ENCODE measurements at regions not wholly inside any gene's neighbourhood (a gene's known extent, or its start where the extent isn't known, plus 50 kb on each side); places are given as distances from the start of the nearest gene placed in this dataset.

DNA sequence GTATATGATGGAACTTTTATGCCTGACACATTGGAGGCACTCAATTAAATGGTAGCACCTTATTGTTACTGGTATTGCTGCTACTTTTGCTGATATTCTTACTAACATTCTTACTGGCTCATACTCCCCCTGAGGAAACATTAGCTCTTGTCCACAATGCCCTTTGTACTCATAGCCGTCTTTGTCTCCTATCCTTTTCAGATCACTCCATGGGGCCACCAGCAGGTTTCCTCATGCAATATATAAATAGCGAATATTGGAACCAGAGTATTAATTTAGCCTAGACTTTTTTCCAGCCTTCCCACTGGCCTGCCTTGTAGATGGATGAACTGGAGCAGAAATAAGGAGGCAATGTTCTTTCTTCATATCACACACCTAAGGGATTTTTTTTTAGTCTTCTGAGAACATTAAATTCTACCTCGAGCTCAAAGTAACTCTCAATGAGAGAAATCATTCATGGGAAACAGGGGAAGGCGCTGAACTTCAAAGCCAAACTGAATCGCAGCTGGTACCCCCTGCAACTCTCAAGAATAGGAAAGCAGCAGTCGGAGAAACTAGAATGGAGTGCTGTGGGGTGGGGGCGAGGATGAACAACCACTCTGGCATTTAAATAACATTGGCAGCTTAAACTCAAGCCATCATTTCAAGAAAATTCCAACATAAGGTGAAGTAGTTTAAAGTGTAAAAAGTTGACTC lies 300.3 kb downstream of the TAFA4 start:
- Histone ChIP-seq H3K27ac (ENCODE audit: low read depth, low read length, poor library complexity, severe bottlenecking) (no peak overlapping the region), H3K9me3 (ENCODE audit: low read length) (no peaks in the 10 kb centered on the region), H3K9me2 (ENCODE audit: low read depth, low read length) (no peaks in the 10 kb centered on the region), H3K4me3 (ENCODE audit: low read depth, low read length, poor library complexity, severe bottlenecking) (no peak overlapping the region), H3K9ac (ENCODE audit: low read length) (no peak overlapping the region), H3K27me3 (ENCODE audit: insufficient read depth, low read length) (no peaks in the 10 kb centered on the region), H4K20me1 (ENCODE audit: insufficient read depth, low read length) (no peaks in the 10 kb centered on the region), H3K4me1 (ENCODE audit: insufficient read depth, low read length, severe bottlenecking) (no peaks in the 10 kb centered on the region), H2AFZ (ENCODE audit: low read length) (no peak overlapping the region), H3K4me2 (ENCODE audit: low read length) (no peak overlapping the region), H3F3A (ENCODE audit: insufficient read depth, low read length) (no peaks in the 10 kb centered on the region), H3K36me3 (ENCODE audit: insufficient read depth, low read length) (no peaks in the 10 kb centered on the region), H3K79me2 (ENCODE audit: insufficient read depth, low read length) (no peaks in the 10 kb centered on the region)
- no peak for TF ChIP-seq CTCF (IDR thresholded peaks at IDR 0.05; ENCODE audit: low read length)
- no peak for TF ChIP-seq EZH2 (IDR thresholded peaks at IDR 0.05; ENCODE audit: borderline replicate concordance, low read length)

DNA sequence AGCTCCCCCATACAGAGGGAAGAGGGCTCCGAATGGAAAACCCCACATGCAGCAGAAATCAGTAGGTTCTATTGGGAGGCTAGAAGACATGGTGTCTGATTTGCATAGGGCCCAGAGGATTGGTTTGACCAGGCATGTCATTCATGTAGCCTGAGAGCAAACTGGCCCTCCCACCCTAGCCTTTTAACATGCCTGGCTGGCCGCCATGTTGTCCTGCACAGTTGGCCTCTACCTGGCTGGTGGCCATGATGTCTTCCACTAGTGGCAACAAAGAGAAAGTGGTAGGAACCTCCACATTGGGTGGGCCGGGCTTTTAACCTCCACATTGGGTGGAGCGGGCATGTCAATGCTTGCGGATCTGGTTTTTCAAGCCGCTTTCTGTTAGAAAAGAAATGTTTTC lies 312.1 kb downstream of the TAFA4 start:
- Histone ChIP-seq H2AFZ (ENCODE audit: low read length) (no peak overlapping the region), H4K20me1 (ENCODE audit: insufficient read depth, low read length) (no peaks in the 10 kb centered on the region), H3K9me2 (ENCODE audit: low read depth, low read length) (no peaks in the 10 kb centered on the region), H3F3A (ENCODE audit: insufficient read depth, low read length) (no peaks in the 10 kb centered on the region), H3K27ac (ENCODE audit: low read depth, low read length, poor library complexity, severe bottlenecking) (no peak overlapping the region), H3K27me3 (ENCODE audit: insufficient read depth, low read length) (no peaks in the 10 kb centered on the region), H3K36me3 (ENCODE audit: insufficient read depth, low read length) (no peaks in the 10 kb centered on the region), H3K79me2 (ENCODE audit: insufficient read depth, low read length) (no peaks in the 10 kb centered on the region), H3K9me3 (ENCODE audit: low read length) (no peaks in the 10 kb centered on the region), H3K4me3 (ENCODE audit: low read depth, low read length, poor library complexity, severe bottlenecking) (no peak overlapping the region), H3K4me1 (ENCODE audit: insufficient read depth, low read length, severe bottlenecking) (no peaks in the 10 kb centered on the region), H3K9ac (ENCODE audit: low read length) (no peak overlapping the region), H3K4me2 (ENCODE audit: low read length) (no peak overlapping the region)
- TF ChIP-seq EZH2 (IDR thresholded peaks at IDR 0.05; ENCODE audit: borderline replicate concordance, low read length) (no peak), CTCF (IDR thresholded peaks at IDR 0.05; ENCODE audit: low read length) (no peak)

DNA sequence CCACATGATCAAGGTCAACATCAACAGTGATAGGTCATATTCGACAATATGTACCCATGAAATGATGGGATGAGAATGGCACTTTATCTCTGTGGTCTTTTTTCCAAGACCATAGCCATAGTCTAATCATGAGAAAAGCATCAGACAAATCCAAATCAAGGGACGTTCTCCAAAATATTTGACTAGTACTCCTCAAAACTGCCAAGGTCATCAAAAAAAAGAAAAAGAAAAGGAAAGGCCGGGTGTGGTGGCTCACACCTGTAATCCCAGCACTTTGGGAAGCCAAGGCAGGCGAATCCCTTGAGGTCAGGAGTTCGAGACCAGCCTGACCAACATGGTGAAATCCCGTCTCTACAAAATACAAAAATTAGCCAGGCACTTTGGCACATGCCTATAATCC lies 318.3 kb downstream of the TAFA4 start:
- H4K20me1 ChIP-seq (ENCODE audit: insufficient read depth, low read length), result no peaks in the 10 kb centered on the region
- H3K36me3 ChIP-seq (ENCODE audit: insufficient read depth, low read length), result no peaks in the 10 kb centered on the region
- no peaks in the 10 kb centered on the region for H3K9me3 ChIP-seq (ENCODE audit: low read length)
- H3K27ac ChIP-seq (ENCODE audit: low read depth, low read length, poor library complexity, severe bottlenecking), result no peak overlapping the region
- no peak overlapping the region for H3K4me3 ChIP-seq (ENCODE audit: low read depth, low read length, poor library complexity, severe bottlenecking)
- H3K4me1 ChIP-seq (ENCODE audit: insufficient read depth, low read length, severe bottlenecking), result no peaks in the 10 kb centered on the region
- no peak overlapping the region for H3K9ac ChIP-seq (ENCODE audit: low read length)
- H3K27me3 ChIP-seq (ENCODE audit: insufficient read depth, low read length), result no peaks in the 10 kb centered on the region
- H3K79me2 ChIP-seq (ENCODE audit: insufficient read depth, low read length), result no peaks in the 10 kb centered on the region
- H3K4me2 ChIP-seq (ENCODE audit: low read length), result no peak overlapping the region
- no peak for TF ChIP-seq CTCF (IDR thresholded peaks at IDR 0.05; ENCODE audit: low read length)
- TF ChIP-seq EZH2 (IDR thresholded peaks at IDR 0.05; ENCODE audit: borderline replicate concordance, low read length), result no peak
- no peak overlapping the region for H2AFZ ChIP-seq (ENCODE audit: low read length)
- no peaks in the 10 kb centered on the region for H3K9me2 ChIP-seq (ENCODE audit: low read depth, low read length)
- H3F3A ChIP-seq (ENCODE audit: insufficient read depth, low read length), result no peaks in the 10 kb centered on the region

All from OCI-LY1 (cell line).